ENCODE measurements at regions not wholly inside any gene's neighbourhood (a gene's known extent, or its start where the extent isn't known, plus 50 kb on each side); places are given as distances from the start of the nearest gene placed in this dataset.

- TF ChIP-seq POLR2A (IDR thresholded peaks at IDR 0.05; ENCODE audit: low read depth, low read length) (no peak), EZH2 (IDR thresholded peaks at IDR 0.05; ENCODE audit: borderline replicate concordance, low read depth, low read length, severe bottlenecking) (no peak), POLR2AphosphoS5 (IDR thresholded peaks at IDR 0.05; ENCODE audit: insufficient read depth, low read depth, low read length) (no peak), MYC (IDR thresholded peaks at IDR 0.05; ENCODE audit: low read depth, low read length) (no peak), FOS (IDR thresholded peaks at IDR 0.05; ENCODE audit: borderline replicate concordance, insufficient read depth, low read length) (no peak), JUN (IDR thresholded peaks at IDR 0.05; ENCODE audit: borderline replicate concordance, insufficient read depth, insufficient read length, low read depth) (no peak)
- TF ChIP-seq, protein P1, sequence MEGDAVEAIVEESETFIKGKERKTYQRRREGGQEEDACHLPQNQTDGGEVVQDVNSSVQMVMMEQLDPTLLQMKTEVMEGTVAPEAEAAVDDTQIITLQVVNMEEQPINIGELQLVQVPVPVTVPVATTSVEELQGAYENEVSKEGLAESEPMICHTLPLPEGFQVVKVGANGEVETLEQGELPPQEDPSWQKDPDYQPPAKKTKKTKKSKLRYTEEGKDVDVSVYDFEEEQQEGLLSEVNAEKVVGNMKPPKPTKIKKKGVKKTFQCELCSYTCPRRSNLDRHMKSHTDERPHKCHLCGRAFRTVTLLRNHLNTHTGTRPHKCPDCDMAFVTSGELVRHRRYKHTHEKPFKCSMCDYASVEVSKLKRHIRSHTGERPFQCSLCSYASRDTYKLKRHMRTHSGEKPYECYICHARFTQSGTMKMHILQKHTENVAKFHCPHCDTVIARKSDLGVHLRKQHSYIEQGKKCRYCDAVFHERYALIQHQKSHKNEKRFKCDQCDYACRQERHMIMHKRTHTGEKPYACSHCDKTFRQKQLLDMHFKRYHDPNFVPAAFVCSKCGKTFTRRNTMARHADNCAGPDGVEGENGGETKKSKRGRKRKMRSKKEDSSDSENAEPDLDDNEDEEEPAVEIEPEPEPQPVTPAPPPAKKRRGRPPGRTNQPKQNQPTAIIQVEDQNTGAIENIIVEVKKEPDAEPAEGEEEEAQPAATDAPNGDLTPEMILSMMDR (IDR thresholded peaks at IDR 0.05; ENCODE audit: extremely low read depth in 1 of 2, insufficient read depth in 1 of 2, low read depth in 1 of 2, low read length in 2 of 2): no peak
- TF ChIP-seq, protein P2, sequence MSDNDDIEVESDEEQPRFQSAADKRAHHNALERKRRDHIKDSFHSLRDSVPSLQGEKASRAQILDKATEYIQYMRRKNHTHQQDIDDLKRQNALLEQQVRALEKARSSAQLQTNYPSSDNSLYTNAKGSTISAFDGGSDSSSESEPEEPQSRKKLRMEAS (IDR thresholded peaks at IDR 0.05; ENCODE audit: insufficient read depth, insufficient read length): no peak
Measured at GRCh38 chr7:145104400-145104799, 268.5 kb upstream of the TPK1 start.

Measured in endothelial cell of umbilical vein (primary cell).